Type B pancreatic cell (in vitro differentiated cells): ENCODE measurements at regions not wholly inside any gene's neighbourhood (a gene's known extent, or its start where the extent isn't known, plus 50 kb on each side); places are given as distances from the start of the nearest gene placed in this dataset.
A peak's percentile ranks its signal among the peaks of the same experiment; 100 is the strongest.

Experiments used
- DNase-seq: peaks from one replicate; pipeline ENCODE4 v3.0.0; 2021; ENCODE audit warnings: mixed read lengths; ENCODE audit not compliant: unreplicated experiment; ENCODE audit errors: extremely low spot score
- H3K27ac Mint-ChIP-seq: 2 replicates; pipeline ENCODE4 v1.8.0; 2021; ENCODE audit warnings: mild to moderate bottlenecking, mixed read lengths
- H3K27me3 Mint-ChIP-seq: 2 replicates; pipeline ENCODE4 v1.8.0; 2021; ENCODE audit warnings: mixed read lengths
- H3K36me3 Mint-ChIP-seq: 2 replicates; pipeline ENCODE4 v1.8.0; 2021; ENCODE audit warnings: mixed read lengths
- H3K4me1 Mint-ChIP-seq: one replicate; pipeline ENCODE4 v1.8.0; 2021; ENCODE audit warnings: mixed read lengths; ENCODE audit not compliant: unreplicated experiment
- H3K4me3 Mint-ChIP-seq: 2 replicates; pipeline ENCODE4 v1.8.0; 2021; ENCODE audit warnings: mild to moderate bottlenecking, mixed read lengths
- H3K9me3 Mint-ChIP-seq: 2 replicates; pipeline ENCODE4 v1.8.0; 2021; ENCODE audit warnings: mixed read lengths
- CTCF ChIP-seq: fragments of 200-600 bp; sonication (generic); conservative IDR thresholded peaks from 2 replicates; pipeline ENCODE4 v1.5.0; 2021; ENCODE audit warnings: antibody characterized with exemption, mild to moderate bottlenecking

DNA sequence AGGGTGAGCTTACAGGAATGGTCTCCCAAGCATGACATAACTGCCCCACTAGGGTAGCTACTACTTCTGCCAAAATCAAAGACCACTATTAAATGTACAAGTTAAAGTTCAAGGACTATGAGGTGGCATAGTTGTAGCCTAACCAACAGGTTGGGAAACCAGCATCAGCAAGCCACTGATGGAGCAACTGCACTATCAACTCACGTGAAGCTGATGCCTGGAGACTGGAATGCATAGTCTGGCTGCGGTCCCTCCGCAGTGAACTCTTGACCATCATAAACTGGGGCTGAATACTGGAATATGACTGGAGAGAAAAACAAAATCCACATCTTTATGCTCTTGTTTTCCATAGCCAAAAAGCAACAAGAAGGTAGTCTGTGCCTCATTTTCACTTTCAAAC, 541.4 kb downstream of the DNAJB9 start:
- TF ChIP-seq CTCF = no peak
- no peak overlapping the region for H3K4me3 Mint-ChIP-seq

DNA sequence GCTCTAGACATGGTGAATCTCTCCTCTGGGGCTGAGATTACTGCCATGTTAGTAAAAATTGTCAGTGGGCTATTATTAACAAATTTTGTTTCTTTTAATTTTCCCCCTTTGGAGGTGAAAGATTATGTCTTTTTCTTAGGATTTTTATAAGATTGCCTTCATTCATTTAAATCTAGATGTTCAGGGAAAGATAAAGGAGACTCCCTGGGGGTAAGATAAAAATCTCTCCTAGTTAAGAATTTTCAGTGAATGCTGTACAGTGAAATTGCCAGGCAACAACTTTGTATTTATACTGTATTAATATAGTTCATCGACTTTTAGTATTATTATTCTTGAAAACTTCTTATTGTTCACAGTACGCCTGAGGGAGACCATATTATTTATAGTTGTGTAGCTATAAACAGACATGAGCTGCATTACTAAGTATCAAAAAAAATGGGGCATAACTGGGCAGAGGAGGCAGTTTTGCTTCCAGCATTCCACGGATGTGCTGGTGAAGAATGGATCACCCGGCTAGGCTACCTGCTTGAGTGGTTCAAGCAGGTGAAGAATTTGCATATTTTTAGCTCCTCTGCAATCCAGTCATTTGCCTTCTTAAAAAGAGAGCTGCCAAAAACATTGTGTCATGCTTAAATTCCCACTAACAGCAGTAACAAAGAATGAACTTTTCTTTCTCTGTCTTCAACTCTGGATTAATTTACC, 552.1 kb downstream of the DNAJB9 start:
- Mint-ChIP-seq H3K4me3 (no peak overlapping the region), H3K27me3 (no peaks in the 10 kb centered on the region), H3K36me3 (peaks cover 8% of the 10 kb centered on the region), H3K27ac (no peak overlapping the region), H3K4me1 (peaks cover 15% of the 10 kb centered on the region), H3K9me3 (peaks cover 5% of the 10 kb centered on the region)
- no peak for DNase-seq
- TF ChIP-seq CTCF = no peak

More for the DNA sequence above, 541.4 kb downstream of the DNAJB9 start:
- Mint-ChIP-seq H3K27me3 (no peaks in the 10 kb centered on the region), H3K27ac (no peak overlapping the region), H3K9me3 (no peaks in the 10 kb centered on the region), H3K36me3 (no peaks in the 10 kb centered on the region), H3K4me1 (no peaks in the 10 kb centered on the region)
- no peak for DNase-seq

DNA sequence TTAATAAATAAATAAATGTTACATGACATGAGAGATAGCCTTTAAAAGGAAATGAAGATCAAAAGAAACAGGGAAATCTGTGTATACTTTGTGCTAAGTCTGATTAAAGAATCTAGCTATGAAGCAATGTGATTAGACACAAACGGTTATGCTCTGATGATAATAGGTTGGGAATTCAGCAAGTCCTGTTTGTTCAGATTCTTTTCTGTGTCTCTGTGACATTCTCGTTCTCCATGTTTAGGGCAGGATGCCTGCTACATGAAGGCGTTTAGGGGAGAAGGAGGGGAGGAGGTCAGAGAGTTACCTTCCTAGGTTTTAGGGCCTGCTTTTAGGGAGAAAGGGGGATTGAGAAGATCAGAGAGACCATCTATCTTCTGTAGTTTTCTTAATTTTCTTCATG, 555.3 kb downstream of the DNAJB9 start:
- H3K36me3 Mint-ChIP-seq = peaks cover 8% of the 10 kb centered on the region
- peaks cover 9% of the 10 kb centered on the region for H3K9me3 Mint-ChIP-seq
- no peak for DNase-seq
- peaks cover 15% of the 10 kb centered on the region for H3K4me1 Mint-ChIP-seq
- peak overlapping the region; percentile 78 for H3K4me3 Mint-ChIP-seq
- no peaks in the 10 kb centered on the region for H3K27me3 Mint-ChIP-seq
- TF ChIP-seq CTCF = no peak
- peak overlapping the region; percentile 90 for H3K27ac Mint-ChIP-seq

DNA sequence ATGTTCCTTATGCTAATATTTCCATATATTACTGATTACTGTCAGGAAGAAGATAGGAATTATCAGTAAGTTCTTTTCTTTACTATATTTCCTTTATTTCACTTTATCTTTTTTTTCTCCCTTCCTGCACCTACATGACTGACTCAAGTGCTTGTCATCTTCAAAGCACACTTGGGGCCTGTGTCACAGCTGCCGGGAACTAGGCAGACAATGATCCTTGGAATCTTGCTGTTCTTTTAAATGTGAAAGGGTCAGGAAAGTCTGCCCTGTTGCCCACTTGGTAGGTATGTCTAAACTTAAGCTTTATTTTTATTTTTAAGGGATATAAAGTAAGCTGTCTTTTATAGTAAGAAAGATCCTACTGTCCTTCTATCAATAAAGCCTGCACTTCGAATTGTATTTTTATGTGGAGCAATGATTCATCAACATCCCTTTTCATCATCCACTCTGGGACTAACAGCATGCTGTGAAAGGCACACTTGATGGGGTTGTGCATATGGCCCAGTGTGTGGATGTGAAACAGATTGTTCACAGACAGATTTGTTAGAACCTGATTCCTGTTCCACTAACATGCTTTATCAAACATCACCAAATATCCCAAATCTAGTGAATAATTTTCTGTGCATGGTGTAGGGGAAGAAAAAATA, 556.9 kb downstream of the DNAJB9 start:
- TF ChIP-seq CTCF = no peak
- Mint-ChIP-seq H3K27ac (peak overlapping the region; percentile 64), H3K4me1 (peaks cover 15% of the 10 kb centered on the region), H3K27me3 (no peaks in the 10 kb centered on the region), H3K9me3 (peaks cover 9% of the 10 kb centered on the region), H3K36me3 (peaks cover 8% of the 10 kb centered on the region), H3K4me3 (no peak overlapping the region)
- no peak for DNase-seq

GRCh38 chr7:109127145-109127544, 557.5 kb downstream of the DNAJB9 start:
- no peaks in the 10 kb centered on the region for H3K27me3 Mint-ChIP-seq
- peaks cover 9% of the 10 kb centered on the region for H3K9me3 Mint-ChIP-seq
- H3K27ac Mint-ChIP-seq = no peak overlapping the region
- peaks cover 8% of the 10 kb centered on the region for H3K36me3 Mint-ChIP-seq
- peaks cover 15% of the 10 kb centered on the region for H3K4me1 Mint-ChIP-seq
- TF ChIP-seq CTCF = no peak
- DNase-seq = no peak
- no peak overlapping the region for H3K4me3 Mint-ChIP-seq
